H9 (cell line): ENCODE measurements at regions not wholly inside any gene's neighbourhood (a gene's known extent, or its start where the extent isn't known, plus 50 kb on each side); places are given as distances from the start of the nearest gene placed in this dataset.

Experiments
- DNase-seq: peaks from one replicate; pipeline ENCODE4 v3.0.0-alpha.2; 2017
- H2AFZ ChIP-seq: one replicate; pipeline ENCODE4 v1.6.1; 2013; ENCODE audit warnings: mild to moderate bottlenecking, low read length, control low read depth, moderate library complexity
- H2AK5ac ChIP-seq: 2 replicates; pipeline ENCODE4 v1.6.1; 2013; ENCODE audit warnings: low read length, control low read depth, mixed read lengths; ENCODE audit not compliant: insufficient read length
- H2BK120ac ChIP-seq: one replicate; pipeline ENCODE4 v1.6.1; 2013; ENCODE audit warnings: low read depth, mild to moderate bottlenecking, low read length, control low read depth, inconsistent platforms; ENCODE audit not compliant: poor library complexity, severe bottlenecking
- H2BK12ac ChIP-seq: 2 replicates; pipeline ENCODE4 v1.6.1; 2013; ENCODE audit warnings: low read length, control low read depth, mixed read lengths, low read depth; ENCODE audit not compliant: insufficient read length
- H2BK15ac ChIP-seq: 2 replicates; pipeline ENCODE4 v1.6.1; 2013; ENCODE audit warnings: low read depth, low read length, control low read depth
- H2BK20ac ChIP-seq: one replicate; pipeline ENCODE4 v1.6.1; 2013; ENCODE audit warnings: low read depth, mild to moderate bottlenecking, low read length, control low read depth, inconsistent platforms; ENCODE audit not compliant: poor library complexity, severe bottlenecking
- H2BK5ac ChIP-seq: 2 replicates; pipeline ENCODE4 v1.6.1; 2013; ENCODE audit warnings: low read length, control low read depth, mixed read lengths; ENCODE audit not compliant: insufficient read length
- H3K14ac ChIP-seq: 2 replicates; pipeline ENCODE4 v1.6.1; 2013; ENCODE audit warnings: low read length, control low read depth; ENCODE audit not compliant: insufficient read depth
- H3K18ac ChIP-seq: 2 replicates; pipeline ENCODE4 v1.6.1; 2013; ENCODE audit warnings: low read depth, mild to moderate bottlenecking, mixed read lengths, low read length, control low read depth; ENCODE audit not compliant: insufficient read length
- H3K23ac ChIP-seq: 2 replicates; pipeline ENCODE4 v1.6.1; 2013; ENCODE audit warnings: low read length, control low read depth, mixed read lengths, low read depth; ENCODE audit not compliant: insufficient read length
- H3K23me2 ChIP-seq: 2 replicates; pipeline ENCODE4 v1.6.1; 2013; ENCODE audit warnings: low read depth, mild to moderate bottlenecking, mixed read lengths, low read length, control low read depth; ENCODE audit not compliant: insufficient read length, poor library complexity, severe bottlenecking
- H3K27ac ChIP-seq: 2 replicates; pipeline ENCODE4 v1.5.1; 2013; ENCODE audit warnings: low read length, control low read depth, mixed read lengths, low read depth; ENCODE audit not compliant: insufficient read length
- H3K27me3 ChIP-seq: 2 replicates; pipeline ENCODE4 v1.6.1; 2013; ENCODE audit warnings: low read length, control low read depth, inconsistent platforms; ENCODE audit not compliant: insufficient read depth
- H3K4ac ChIP-seq: 2 replicates; pipeline ENCODE4 v1.6.1; 2013; ENCODE audit warnings: low read depth, mild to moderate bottlenecking, control low read depth, inconsistent platforms, low read length, moderate library complexity
- H3K4me1 ChIP-seq: 2 replicates; pipeline ENCODE4 v1.6.1; 2013; ENCODE audit warnings: low read length, control low read depth, inconsistent platforms; ENCODE audit not compliant: insufficient read depth
- H3K4me2 ChIP-seq: 2 replicates; pipeline ENCODE4 v1.6.1; 2013; ENCODE audit warnings: low read length, control low read depth, mixed read lengths; ENCODE audit not compliant: insufficient read length, insufficient read depth
- H3K56ac ChIP-seq: 2 replicates; pipeline ENCODE4 v1.6.1; 2013; ENCODE audit warnings: low read depth, mild to moderate bottlenecking, mixed read lengths, low read length, control low read depth; ENCODE audit not compliant: insufficient read length
- H3K79me1 ChIP-seq: 2 replicates; pipeline ENCODE4 v1.6.1; 2013; ENCODE audit warnings: low read depth, mild to moderate bottlenecking, moderate library complexity, low read length, control low read depth, inconsistent platforms; ENCODE audit not compliant: insufficient read depth, poor library complexity, severe bottlenecking
- H3K79me2 ChIP-seq: 2 replicates; pipeline ENCODE4 v1.6.1; 2013; ENCODE audit warnings: low read length, control low read depth, inconsistent platforms; ENCODE audit not compliant: insufficient read depth
- H3K9ac ChIP-seq: 2 replicates; pipeline ENCODE4 v1.6.1; 2013; ENCODE audit warnings: low read length, control low read depth, mixed read lengths; ENCODE audit not compliant: insufficient read length; ENCODE audit errors: extremely low read depth
- H3K9me3 ChIP-seq: one replicate; pipeline ENCODE4 v1.6.1; 2013; ENCODE audit warnings: low read depth, low read length, inconsistent platforms; ENCODE audit not compliant: control insufficient read depth
- H3T11ph ChIP-seq: one replicate; pipeline ENCODE4 v1.6.1; 2013; ENCODE audit warnings: mild to moderate bottlenecking, low read length, control low read depth, inconsistent platforms
- H4K20me1 ChIP-seq: one replicate; pipeline ENCODE4 v1.6.1; 2013; ENCODE audit not compliant: control insufficient read depth, insufficient read length, insufficient read depth
- H4K5ac ChIP-seq: 2 replicates; pipeline ENCODE4 v1.6.1; 2013; ENCODE audit warnings: low read depth, mild to moderate bottlenecking, mixed read lengths, low read length, control low read depth; ENCODE audit not compliant: insufficient read length
- H4K8ac ChIP-seq: replicated peaks from 2 replicates; pipeline ENCODE4 v1.6.1; 2013; ENCODE audit warnings: low read length, control low read depth, mixed read lengths, low read depth; ENCODE audit not compliant: insufficient read length
- H4K91ac ChIP-seq: 2 replicates; pipeline ENCODE4 v1.6.1; 2013; ENCODE audit warnings: low read depth, mild to moderate bottlenecking, moderate library complexity, mixed read lengths, low read length, control low read depth; ENCODE audit not compliant: insufficient read length
- H3K27ac Mint-ChIP-seq, 3 experiments: 2 replicates in 2 of 3; 3 replicates in 1 of 3; pipeline ENCODE4 v1.8.0; 2020 to 2021; ENCODE audit warnings: mixed read lengths in 3 of 3, mild to moderate bottlenecking in 1 of 3, moderate library complexity in 1 of 3
- H3K27me3 Mint-ChIP-seq: 2 replicates; pipeline ENCODE4 v1.8.0; 2021; ENCODE audit warnings: low read depth, mild to moderate bottlenecking, moderate library complexity, mixed read lengths
- H3K36me3 Mint-ChIP-seq, 3 experiments: 2 replicates in 2 of 3; 3 replicates in 1 of 3; pipeline ENCODE4 v1.8.0; 2020 to 2021; ENCODE audit warnings: low read depth in 3 of 3, mixed read lengths in 3 of 3; ENCODE audit not compliant: insufficient read depth in 1 of 3
- H3K4me1 Mint-ChIP-seq, 2 experiments: 2 replicates each; pipeline ENCODE4 v1.8.0; 2020; ENCODE audit warnings: mixed read lengths in 2 of 2
- H3K4me3 Mint-ChIP-seq, 2 experiments: 2 replicates in 1 of 2; 3 replicates in 1 of 2; pipeline ENCODE4 v1.8.0; 2020 to 2021; ENCODE audit warnings: mild to moderate bottlenecking in 2 of 2, mixed read lengths in 2 of 2, moderate library complexity in 1 of 2
- H3K9me3 Mint-ChIP-seq, 2 experiments: 2 replicates in 1 of 2; 3 replicates in 1 of 2; pipeline ENCODE4 v1.8.0; 2020; ENCODE audit warnings: mild to moderate bottlenecking in 2 of 2, mixed read lengths in 2 of 2, moderate library complexity in 1 of 2
- WGBS: extraction: QIAGEN DNeasy Blood & Tissue Kit; methylation state at CpG from one replicate; pipeline ENCODE4 v1.1.7; 2013; ENCODE audit warnings: missing lambda C conversion rate, low lambda C conversion rate, mixed read lengths; ENCODE audit not compliant: insufficient read length; ENCODE audit errors: extremely low coverage; 5-methylcytosine and 5-hydroxymethylcytosine counted together
- TF ChIP-seq, protein P1 (sequence below): fragments of 200-600 bp; sonication (generic); conservative IDR thresholded peaks from 3 replicates; pipeline ENCODE4 v1.8.0; 2021; ENCODE audit warnings: antibody characterized with exemption, mild to moderate bottlenecking

DNA sequence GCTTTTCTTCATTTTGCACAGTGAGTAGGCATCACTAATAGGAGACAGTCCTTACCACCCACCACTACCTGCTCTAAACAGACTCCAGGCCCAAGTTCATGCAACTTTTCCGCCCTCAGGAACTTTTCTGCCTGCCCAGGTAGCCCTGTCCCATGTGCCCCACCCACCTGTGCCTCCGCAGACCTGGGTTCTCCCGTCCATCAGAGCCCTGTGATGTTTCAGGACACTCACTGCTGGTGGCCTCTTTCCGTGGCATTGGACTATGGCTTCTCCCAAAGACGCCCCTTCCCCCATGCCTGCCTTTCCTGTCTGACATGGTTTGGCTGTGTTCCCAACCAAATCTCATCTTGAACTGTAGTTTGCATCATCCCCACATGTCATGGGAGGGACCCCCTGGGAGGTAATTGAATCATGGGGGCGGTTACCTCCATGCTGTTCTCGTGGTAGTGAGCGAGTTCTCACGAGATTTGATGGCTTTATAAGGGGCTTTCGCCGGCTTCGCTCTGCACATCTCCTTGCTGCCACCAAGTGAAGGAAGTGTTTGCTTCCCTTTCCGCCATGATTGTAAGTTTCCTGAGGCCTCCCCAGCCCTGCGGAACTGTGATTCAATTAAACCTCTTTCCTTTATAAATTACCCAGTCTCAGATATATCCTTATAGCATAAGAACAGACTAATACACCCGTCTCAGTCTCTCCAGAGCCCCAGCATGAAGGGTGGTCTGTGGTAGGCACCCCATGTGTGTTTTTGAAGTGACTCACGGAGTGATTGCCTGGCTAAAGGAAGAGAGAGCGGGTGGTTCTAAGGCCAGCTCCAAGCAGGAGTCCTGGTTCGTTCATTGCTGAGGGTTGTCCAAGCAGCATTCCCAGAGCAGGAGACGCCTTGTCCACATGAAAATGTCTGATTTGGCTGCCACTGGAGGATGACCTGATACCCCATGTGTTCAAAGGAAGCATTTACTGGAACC is 86.0 kb upstream of the ZBTB40 start:
- Histone ChIP-seq H4K91ac (no peak overlapping the region), H2BK120ac (no peak overlapping the region), H2AK5ac (no peak overlapping the region), H3K79me2 (no peaks in the 10 kb centered on the region), H3K79me1 (no peaks in the 10 kb centered on the region), H3K9ac (no peak overlapping the region), H3K4ac (no peak overlapping the region), H2BK15ac (no peak overlapping the region), H3K23me2 (no peaks in the 10 kb centered on the region), H4K5ac (no peak overlapping the region), H3K56ac (no peak overlapping the region), H3K14ac (no peak overlapping the region), H4K8ac (no peak overlapping the region), H4K20me1 (no peaks in the 10 kb centered on the region), H3K18ac (no peak overlapping the region), H3K9me3 (no peaks in the 10 kb centered on the region), H3K23ac (no peak overlapping the region), H2AFZ (no peak overlapping the region), H2BK20ac (no peak overlapping the region), H2BK5ac (no peak overlapping the region), H2BK12ac (no peak overlapping the region), H3K27ac (no peak overlapping the region), H3K27me3 (no peaks in the 10 kb centered on the region), H3T11ph (no peak overlapping the region), H3K4me1 (peaks cover 4% of the 10 kb centered on the region), H3K4me2 (no peak overlapping the region)
- no peaks in the 10 kb centered on the region for H3K36me3 Mint-ChIP-seq
- H3K9me3 Mint-ChIP-seq, result no peaks in the 10 kb centered on the region
- H3K4me3 Mint-ChIP-seq, result no peak overlapping the region
- no peak for DNase-seq
- H3K27ac Mint-ChIP-seq, result no peak overlapping the region; a peak in 1 of 7 replicates
- peaks cover 7% of the 10 kb centered on the region for H3K27me3 Mint-ChIP-seq
- TF ChIP-seq, protein P1, sequence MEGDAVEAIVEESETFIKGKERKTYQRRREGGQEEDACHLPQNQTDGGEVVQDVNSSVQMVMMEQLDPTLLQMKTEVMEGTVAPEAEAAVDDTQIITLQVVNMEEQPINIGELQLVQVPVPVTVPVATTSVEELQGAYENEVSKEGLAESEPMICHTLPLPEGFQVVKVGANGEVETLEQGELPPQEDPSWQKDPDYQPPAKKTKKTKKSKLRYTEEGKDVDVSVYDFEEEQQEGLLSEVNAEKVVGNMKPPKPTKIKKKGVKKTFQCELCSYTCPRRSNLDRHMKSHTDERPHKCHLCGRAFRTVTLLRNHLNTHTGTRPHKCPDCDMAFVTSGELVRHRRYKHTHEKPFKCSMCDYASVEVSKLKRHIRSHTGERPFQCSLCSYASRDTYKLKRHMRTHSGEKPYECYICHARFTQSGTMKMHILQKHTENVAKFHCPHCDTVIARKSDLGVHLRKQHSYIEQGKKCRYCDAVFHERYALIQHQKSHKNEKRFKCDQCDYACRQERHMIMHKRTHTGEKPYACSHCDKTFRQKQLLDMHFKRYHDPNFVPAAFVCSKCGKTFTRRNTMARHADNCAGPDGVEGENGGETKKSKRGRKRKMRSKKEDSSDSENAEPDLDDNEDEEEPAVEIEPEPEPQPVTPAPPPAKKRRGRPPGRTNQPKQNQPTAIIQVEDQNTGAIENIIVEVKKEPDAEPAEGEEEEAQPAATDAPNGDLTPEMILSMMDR, result no peak
- no CpG with 5 or more reads among the region's 19 CpGs for WGBS
- peaks cover 18 to 39% of the 10 kb centered on the region in 2 experiments for H3K4me1 Mint-ChIP-seq
